Activated T-cell treated with anti-CD3 and anti-CD28 coated beads, Interleukin-2, amount 50 U/mL, for 24 hours (primary cell): ENCODE measurements at regions not wholly inside any gene's neighbourhood (a gene's known extent, or its start where the extent isn't known, plus 50 kb on each side); places are given as distances from the start of the nearest gene placed in this dataset.

ENCODE experiments used
- DNase-seq: peaks from one replicate; pipeline ENCODE4 v3.0.0-alpha.2; 2020
- H3K27ac Mint-ChIP-seq: 2 replicates; pipeline ENCODE4 v1.8.0; 2020; ENCODE audit warnings: mild to moderate bottlenecking, mixed read lengths
- H3K27me3 Mint-ChIP-seq: 2 replicates; pipeline ENCODE4 v1.8.0; 2020; ENCODE audit warnings: mixed read lengths
- H3K36me3 Mint-ChIP-seq: 2 replicates; pipeline ENCODE4 v1.8.0; 2020; ENCODE audit warnings: low read depth, mixed read lengths
- H3K4me1 Mint-ChIP-seq: 2 replicates; pipeline ENCODE4 v1.8.0; 2020; ENCODE audit warnings: low read depth, mixed read lengths
- H3K4me3 Mint-ChIP-seq: 2 replicates; pipeline ENCODE4 v1.8.0; 2020; ENCODE audit warnings: mild to moderate bottlenecking, moderate library complexity, mixed read lengths
- H3K9me3 Mint-ChIP-seq: 2 replicates; pipeline ENCODE4 v1.8.0; 2020; ENCODE audit warnings: mixed read lengths

GRCh38 chr2:16496426-16497388, 168.9 kb downstream of the CYRIA start:
- DNase-seq: no peak
- no peak overlapping the region for H3K4me3 Mint-ChIP-seq
- H3K9me3 Mint-ChIP-seq: no peaks in the 10 kb centered on the region
- H3K27ac Mint-ChIP-seq: no peak overlapping the region
- no peaks in the 10 kb centered on the region for H3K36me3 Mint-ChIP-seq
- H3K27me3 Mint-ChIP-seq: no peaks in the 10 kb centered on the region
- no peaks in the 10 kb centered on the region for H3K4me1 Mint-ChIP-seq

- Mint-ChIP-seq H3K9me3 (no peaks in the 10 kb centered on the region), H3K36me3 (no peaks in the 10 kb centered on the region), H3K27me3 (peaks cover under 1% of the 10 kb centered on the region), H3K27ac (no peak overlapping the region), H3K4me1 (no peaks in the 10 kb centered on the region), H3K4me3 (no peak overlapping the region)
- DNase-seq: no peak
These were observed 170.0 kb downstream of the CYRIA start for GRCh38 chr2:16495509-16496208.

- H3K36me3 Mint-ChIP-seq: no peaks in the 10 kb centered on the region
- no peak overlapping the region for H3K4me3 Mint-ChIP-seq
- H3K4me1 Mint-ChIP-seq: no peaks in the 10 kb centered on the region
- no peak for DNase-seq
- H3K27ac Mint-ChIP-seq: no peak overlapping the region
- peaks cover 4% of the 10 kb centered on the region for H3K27me3 Mint-ChIP-seq
- no peaks in the 10 kb centered on the region for H3K9me3 Mint-ChIP-seq
These were observed 170.7 kb downstream of the CYRIA start for GRCh38 chr2:16494836-16495508.

- Mint-ChIP-seq H3K36me3 (no peaks in the 10 kb centered on the region), H3K4me3 (no peak overlapping the region), H3K27ac (no peak overlapping the region), H3K27me3 (peaks cover 4% of the 10 kb centered on the region), H3K4me1 (no peaks in the 10 kb centered on the region), H3K9me3 (no peaks in the 10 kb centered on the region)
- DNase-seq: no peak
These were observed 171.8 kb downstream of the CYRIA start for GRCh38 chr2:16493788-16494187.

- Mint-ChIP-seq H3K27ac (no peak overlapping the region), H3K27me3 (peaks cover 7% of the 10 kb centered on the region), H3K4me1 (no peaks in the 10 kb centered on the region), H3K4me3 (no peak overlapping the region), H3K36me3 (no peaks in the 10 kb centered on the region), H3K9me3 (no peaks in the 10 kb centered on the region)
- no peak for DNase-seq
These were observed 177.9 kb downstream of the CYRIA start for GRCh38 chr2:16487686-16488085.

- Mint-ChIP-seq H3K27ac (no peak overlapping the region), H3K4me1 (no peaks in the 10 kb centered on the region), H3K27me3 (peaks cover 3% of the 10 kb centered on the region), H3K4me3 (no peak overlapping the region), H3K9me3 (no peaks in the 10 kb centered on the region), H3K36me3 (no peaks in the 10 kb centered on the region)
- DNase-seq: no peak
These were observed 180.4 kb downstream of the CYRIA start for GRCh38 chr2:16485251-16485650.

GRCh38 chr2:16482460-16482859, 183.2 kb downstream of the CYRIA start:
- H3K27me3 Mint-ChIP-seq: no peaks in the 10 kb centered on the region
- no peak overlapping the region for H3K4me3 Mint-ChIP-seq
- H3K36me3 Mint-ChIP-seq: no peaks in the 10 kb centered on the region
- no peak overlapping the region for H3K27ac Mint-ChIP-seq
- no peak for DNase-seq
- H3K4me1 Mint-ChIP-seq: no peaks in the 10 kb centered on the region
- no peaks in the 10 kb centered on the region for H3K9me3 Mint-ChIP-seq

GRCh38 chr2:16481351-16481750, 184.3 kb downstream of the CYRIA start:
- Mint-ChIP-seq H3K4me1 (no peaks in the 10 kb centered on the region), H3K27ac (no peak overlapping the region), H3K36me3 (no peaks in the 10 kb centered on the region), H3K27me3 (no peaks in the 10 kb centered on the region), H3K9me3 (no peaks in the 10 kb centered on the region), H3K4me3 (no peak overlapping the region)
- DNase-seq: no peak

GRCh38 chr2:16479721-16480120, 185.9 kb downstream of the CYRIA start:
- Mint-ChIP-seq H3K36me3 (no peaks in the 10 kb centered on the region), H3K4me3 (no peak overlapping the region), H3K27ac (no peak overlapping the region), H3K27me3 (no peaks in the 10 kb centered on the region), H3K9me3 (no peaks in the 10 kb centered on the region), H3K4me1 (no peaks in the 10 kb centered on the region)
- no peak for DNase-seq

- Mint-ChIP-seq H3K4me1 (no peaks in the 10 kb centered on the region), H3K36me3 (no peaks in the 10 kb centered on the region), H3K4me3 (no peak overlapping the region), H3K27ac (no peak overlapping the region), H3K27me3 (no peaks in the 10 kb centered on the region), H3K9me3 (no peaks in the 10 kb centered on the region)
- DNase-seq: no peak
These were observed 187.0 kb downstream of the CYRIA start for GRCh38 chr2:16478434-16479210.

- no peak overlapping the region for H3K4me3 Mint-ChIP-seq
- no peaks in the 10 kb centered on the region for H3K36me3 Mint-ChIP-seq
- no peak for DNase-seq
- no peaks in the 10 kb centered on the region for H3K9me3 Mint-ChIP-seq
- no peak overlapping the region for H3K27ac Mint-ChIP-seq
- no peaks in the 10 kb centered on the region for H3K27me3 Mint-ChIP-seq
- H3K4me1 Mint-ChIP-seq: no peaks in the 10 kb centered on the region
These were observed 188.0 kb downstream of the CYRIA start for GRCh38 chr2:16477648-16478047.

GRCh38 chr2:16476866-16477265, 188.8 kb downstream of the CYRIA start:
- Mint-ChIP-seq H3K36me3 (no peaks in the 10 kb centered on the region), H3K4me1 (no peaks in the 10 kb centered on the region), H3K27ac (no peak overlapping the region), H3K27me3 (no peaks in the 10 kb centered on the region), H3K9me3 (no peaks in the 10 kb centered on the region), H3K4me3 (no peak overlapping the region)
- DNase-seq: no peak

- Mint-ChIP-seq H3K27ac (no peak overlapping the region), H3K4me3 (no peak overlapping the region), H3K27me3 (no peaks in the 10 kb centered on the region), H3K9me3 (no peaks in the 10 kb centered on the region), H3K4me1 (no peaks in the 10 kb centered on the region), H3K36me3 (no peaks in the 10 kb centered on the region)
- DNase-seq: no peak
These were observed 189.6 kb downstream of the CYRIA start for GRCh38 chr2:16475986-16476567.

GRCh38 chr2:16475586-16475985, 190.0 kb downstream of the CYRIA start:
- Mint-ChIP-seq H3K27ac (no peak overlapping the region), H3K27me3 (no peaks in the 10 kb centered on the region), H3K4me1 (no peaks in the 10 kb centered on the region), H3K9me3 (no peaks in the 10 kb centered on the region), H3K4me3 (no peak overlapping the region), H3K36me3 (no peaks in the 10 kb centered on the region)
- no peak for DNase-seq
